BE2C (cell line): ENCODE measurements at regions not wholly inside any gene's neighbourhood (a gene's known extent, or its start where the extent isn't known, plus 50 kb on each side); places are given as distances from the start of the nearest gene placed in this dataset.

Experiments used
- DNase-seq: peaks from one replicate; pipeline ENCODE4 v3.0.0-alpha.2; 2020
- H3K27me3 ChIP-seq: fragments of 250-450 bp; sonication (Bioruptor Pico); 2 replicates; pipeline ENCODE4 v1.5.1; 2020; ENCODE audit warnings: mild to moderate bottlenecking
- H3K36me3 ChIP-seq: fragments of 250-450 bp; sonication (Bioruptor Pico); 2 replicates; pipeline ENCODE4 v1.5.1; 2020; ENCODE audit warnings: mild to moderate bottlenecking
- H3K4me1 ChIP-seq: fragments of 250-450 bp; sonication (Bioruptor Pico); 2 replicates; pipeline ENCODE4 v1.5.1; 2020
- H3K4me3 ChIP-seq: 2 replicates; pipeline ENCODE4 v1.5.1; 2011; ENCODE audit warnings: low read depth, low read length
- H3K9me3 ChIP-seq: fragments of 250-450 bp; sonication (Bioruptor Pico); 2 replicates; pipeline ENCODE4 v1.5.1; 2020
- CTCF ChIP-seq: IDR thresholded peaks from 2 replicates; pipeline ENCODE4 v1.5.1; 2012; ENCODE audit warnings: mild to moderate bottlenecking, low read depth, low read length

- no peak for TF ChIP-seq CTCF
- Histone ChIP-seq H3K9me3 (no peaks in the 10 kb centered on the region), H3K4me1 (no peaks in the 10 kb centered on the region), H3K27me3 (no peaks in the 10 kb centered on the region), H3K4me3 (no peak overlapping the region), H3K36me3 (no peaks in the 10 kb centered on the region)
- no peak for DNase-seq
These were observed 76.0 kb upstream of the NPTX2 start for GRCh38 chr7:98541101-98541500.

GRCh38 chr7:98539865-98540264 is 77.2 kb upstream of the NPTX2 start:
- H3K4me3 ChIP-seq: no peak overlapping the region
- TF ChIP-seq CTCF: no peak
- no peaks in the 10 kb centered on the region for H3K4me1 ChIP-seq
- H3K36me3 ChIP-seq: no peaks in the 10 kb centered on the region
- H3K9me3 ChIP-seq: no peaks in the 10 kb centered on the region
- H3K27me3 ChIP-seq: no peaks in the 10 kb centered on the region
- DNase-seq: no peak

GRCh38 chr7:98536803-98537202 is 80.3 kb upstream of the NPTX2 start:
- no peaks in the 10 kb centered on the region for H3K4me1 ChIP-seq
- no peak for DNase-seq
- TF ChIP-seq CTCF: no peak
- H3K36me3 ChIP-seq: no peaks in the 10 kb centered on the region
- no peaks in the 10 kb centered on the region for H3K9me3 ChIP-seq
- no peak overlapping the region for H3K4me3 ChIP-seq
- no peaks in the 10 kb centered on the region for H3K27me3 ChIP-seq

- Histone ChIP-seq H3K4me1 (no peaks in the 10 kb centered on the region), H3K9me3 (no peaks in the 10 kb centered on the region), H3K27me3 (no peaks in the 10 kb centered on the region), H3K36me3 (no peaks in the 10 kb centered on the region), H3K4me3 (no peak overlapping the region)
- no peak for TF ChIP-seq CTCF
- no peak for DNase-seq
These were observed 82.6 kb upstream of the NPTX2 start for GRCh38 chr7:98534493-98534892.

GRCh38 chr7:98531717-98532116 is 85.4 kb upstream of the NPTX2 start:
- Histone ChIP-seq H3K27me3 (no peaks in the 10 kb centered on the region), H3K4me3 (no peak overlapping the region), H3K9me3 (no peaks in the 10 kb centered on the region), H3K36me3 (no peaks in the 10 kb centered on the region), H3K4me1 (no peaks in the 10 kb centered on the region)
- no peak for DNase-seq
- TF ChIP-seq CTCF: no peak

GRCh38 chr7:98528079-98528478 is 89.0 kb upstream of the NPTX2 start:
- TF ChIP-seq CTCF: no peak
- DNase-seq: no peak
- H3K36me3 ChIP-seq: no peaks in the 10 kb centered on the region
- H3K4me1 ChIP-seq: no peaks in the 10 kb centered on the region
- H3K4me3 ChIP-seq: no peak overlapping the region
- no peaks in the 10 kb centered on the region; the same call in 1 of the 2 replicates for H3K9me3 ChIP-seq
- H3K27me3 ChIP-seq: no peaks in the 10 kb centered on the region
